ENCODE measurements at regions not wholly inside any gene's neighbourhood (a gene's known extent, or its start where the extent isn't known, plus 50 kb on each side); places are given as distances from the start of the nearest gene placed in this dataset.

GRCh38 chr4:181989071-181989470 lies 254.1 kb upstream of the TENM3 start:
- DNase-seq (ENCODE audit: low spot score), result no peak

GRCh38 chr4:181991369-181992108 lies 251.7 kb upstream of the TENM3 start:
- no peak for DNase-seq (ENCODE audit: low spot score)

GRCh38 chr4:181998398-181999295 lies 244.6 kb upstream of the TENM3 start:
- DNase-seq (ENCODE audit: low spot score), result no peak

- DNase-seq (ENCODE audit: low spot score), result no peak
Observed at GRCh38 chr4:182000077-182000476, 243.1 kb upstream of the TENM3 start.

GRCh38 chr4:182010876-182011275 lies 232.3 kb upstream of the TENM3 start:
- DNase-seq (ENCODE audit: low spot score), result no peak

- DNase-seq (ENCODE audit: low spot score), result no peak
Observed at GRCh38 chr4:182014164-182014563, 229.0 kb upstream of the TENM3 start.

GRCh38 chr4:182015014-182015413 lies 228.2 kb upstream of the TENM3 start:
- no peak for DNase-seq (ENCODE audit: low spot score)

GRCh38 chr4:182015893-182016292 lies 227.3 kb upstream of the TENM3 start:
- DNase-seq (ENCODE audit: low spot score), result no peak

- no peak for DNase-seq (ENCODE audit: low spot score)
Observed at GRCh38 chr4:182017038-182017437, 226.2 kb upstream of the TENM3 start.

- no peak for DNase-seq (ENCODE audit: low spot score)
Observed at GRCh38 chr4:182018691-182019090, 224.5 kb upstream of the TENM3 start.

GRCh38 chr4:182019148-182019652 lies 224.0 kb upstream of the TENM3 start:
- no peak for DNase-seq (ENCODE audit: low spot score)

- no peak for DNase-seq (ENCODE audit: low spot score)
Observed at GRCh38 chr4:182022909-182023308, 220.3 kb upstream of the TENM3 start.

GRCh38 chr4:182023469-182023868 lies 219.7 kb upstream of the TENM3 start:
- no peak for DNase-seq (ENCODE audit: low spot score)

GRCh38 chr4:182042945-182043344 lies 200.3 kb upstream of the TENM3 start:
- DNase-seq (ENCODE audit: low spot score), result no peak

- DNase-seq (ENCODE audit: low spot score), result no peak
Observed at GRCh38 chr4:182048871-182049270, 194.3 kb upstream of the TENM3 start.

GRCh38 chr4:182056866-182057265 lies 186.3 kb upstream of the TENM3 start:
- no peak for DNase-seq (ENCODE audit: low spot score)

GRCh38 chr4:182062458-182062857 lies 180.7 kb upstream of the TENM3 start:
- no peak for DNase-seq (ENCODE audit: low spot score)

- DNase-seq (ENCODE audit: low spot score), result no peak
Observed at GRCh38 chr4:182062936-182063335, 180.3 kb upstream of the TENM3 start.

- DNase-seq (ENCODE audit: low spot score), result no peak
Observed at GRCh38 chr4:182063651-182064050, 179.6 kb upstream of the TENM3 start.

- no peak for DNase-seq (ENCODE audit: low spot score)
Observed at GRCh38 chr4:182065255-182065654, 177.9 kb upstream of the TENM3 start.

GRCh38 chr4:182066037-182066436 lies 177.2 kb upstream of the TENM3 start:
- DNase-seq (ENCODE audit: low spot score), result no peak

GRCh38 chr4:182067828-182068227 lies 175.4 kb upstream of the TENM3 start:
- DNase-seq (ENCODE audit: low spot score), result no peak

- DNase-seq (ENCODE audit: low spot score), result no peak
Observed at GRCh38 chr4:182068920-182069319, 174.3 kb upstream of the TENM3 start.
